ENCODE measurements at regions not wholly inside any gene's neighbourhood (a gene's known extent, or its start where the extent isn't known, plus 50 kb on each side); places are given as distances from the start of the nearest gene placed in this dataset.

- Histone ChIP-seq H4K20me1 (ENCODE audit: insufficient read depth) (no peaks in the 10 kb centered on the region), H3K4me1 (ENCODE audit: control insufficient read depth in 1 of 2, insufficient read depth in 2 of 2, low read length in 2 of 2) (no peaks in the 10 kb centered on the region), H3K4me2 (ENCODE audit: low read length) (no peak overlapping the region), H3K27me3 (ENCODE audit: insufficient read depth, low read length) (no peaks in the 10 kb centered on the region), H3K9me2 (ENCODE audit: insufficient read depth) (no peaks in the 10 kb centered on the region), H3K4me3 (replicated peaks in 1 of 2; ENCODE audit: low read depth in 1 of 2, low read length in 2 of 2) (no peak overlapping the region), H3K9me3 (ENCODE audit: control insufficient read depth in 1 of 2, insufficient read depth in 1 of 2, low read depth in 1 of 2, low read length in 2 of 2) (no peaks in the 10 kb centered on the region), H3K27ac (ENCODE audit: low read depth, low read length) (no peak overlapping the region), H3K36me3 (ENCODE audit: control insufficient read depth in 1 of 2, insufficient read depth in 2 of 2, low read length in 2 of 2) (no peaks in the 10 kb centered on the region), H3K79me2 (ENCODE audit: insufficient read depth, low read length) (no peaks in the 10 kb centered on the region), H3K9ac (ENCODE audit: low read length) (no peak overlapping the region), H2AFZ (ENCODE audit: low read depth, low read length, poor library complexity, severe bottlenecking) (no peak overlapping the region)
- no peak for TF ChIP-seq FOSL1 (IDR thresholded peaks at IDR 0.05; ENCODE audit: low read depth)
- no peak for TF ChIP-seq POLR2A (IDR thresholded peaks at IDR 0.05; ENCODE audit: borderline replicate concordance, extremely low read depth, insufficient read depth, insufficient read length)
- TF ChIP-seq RAD21 (IDR thresholded peaks at IDR 0.05; ENCODE audit: low read depth) = no peak
- TF ChIP-seq SIN3A (IDR thresholded peaks at IDR 0.05; ENCODE audit: low read depth) = no peak
- TF ChIP-seq MAX (IDR thresholded peaks at IDR 0.05) = no peak
- TF ChIP-seq SP1 (IDR thresholded peaks at IDR 0.05; ENCODE audit: low read depth) = no peak
- no peak for TF ChIP-seq POLR2AphosphoS5 (IDR thresholded peaks at IDR 0.05; ENCODE audit: low read depth, low read length)
- TF ChIP-seq CBX3 (IDR thresholded peaks at IDR 0.05; ENCODE audit: low read depth) = no peak
- TF ChIP-seq TCF7L2 (IDR thresholded peaks at IDR 0.05; ENCODE audit: borderline replicate concordance, extremely low read depth, insufficient read depth, insufficient read length) = no peak
- no peak for TF ChIP-seq ATF3 (IDR thresholded peaks at IDR 0.05)
- TF ChIP-seq ELF1 (IDR thresholded peaks at IDR 0.05; ENCODE audit: borderline replicate concordance, low read depth) = no peak
- no peak for TF ChIP-seq CEBPB (IDR thresholded peaks at IDR 0.05; ENCODE audit: low read depth)
- TF ChIP-seq ZBTB33 (IDR thresholded peaks at IDR 0.05; ENCODE audit: extremely low read depth, insufficient replicate concordance, low read length) = no peak
- TF ChIP-seq ZFX (IDR thresholded peaks at IDR 0.05) = no peak
- TF ChIP-seq JUND (IDR thresholded peaks at IDR 0.05) = no peak
- TF ChIP-seq CTCF (IDR thresholded peaks at IDR 0.05 in 2 of 3, conservative IDR thresholded peaks at IDR 0.05 in 1 of 3; ENCODE audit: borderline replicate concordance in 1 of 3, insufficient read depth in 1 of 3, low read depth in 2 of 3, low read length in 2 of 3) = no peak
- no peak for TF ChIP-seq EZH2 (IDR thresholded peaks at IDR 0.05)
- RAD21 ChIA-PET (ENCODE audit: low non-redundant PET in 1 of 2, low total read pairs in 2 of 2, uncharacterized antibody in 2 of 2, unreplicated experiment in 2 of 2) = no interaction called here
- CTCF ChIA-PET = no interaction called here
- intact Hi-C loops (cut with micrococcal nuclease) = no loop called here
- BruUV-seq (replicated peaks) = no TSS peak
- POLR2A ChIA-PET = no interaction called here
- ATAC-seq = no peak
- DNase-seq (ENCODE audit: low read depth, low spot score) = no peak
Measured at GRCh38 chr11:70862093-70862492, 390.3 kb downstream of the SHANK2 start.
